ENCODE measurements at regions not wholly inside any gene's neighbourhood (a gene's known extent, or its start where the extent isn't known, plus 50 kb on each side); places are given as distances from the start of the nearest gene placed in this dataset.

DNA sequence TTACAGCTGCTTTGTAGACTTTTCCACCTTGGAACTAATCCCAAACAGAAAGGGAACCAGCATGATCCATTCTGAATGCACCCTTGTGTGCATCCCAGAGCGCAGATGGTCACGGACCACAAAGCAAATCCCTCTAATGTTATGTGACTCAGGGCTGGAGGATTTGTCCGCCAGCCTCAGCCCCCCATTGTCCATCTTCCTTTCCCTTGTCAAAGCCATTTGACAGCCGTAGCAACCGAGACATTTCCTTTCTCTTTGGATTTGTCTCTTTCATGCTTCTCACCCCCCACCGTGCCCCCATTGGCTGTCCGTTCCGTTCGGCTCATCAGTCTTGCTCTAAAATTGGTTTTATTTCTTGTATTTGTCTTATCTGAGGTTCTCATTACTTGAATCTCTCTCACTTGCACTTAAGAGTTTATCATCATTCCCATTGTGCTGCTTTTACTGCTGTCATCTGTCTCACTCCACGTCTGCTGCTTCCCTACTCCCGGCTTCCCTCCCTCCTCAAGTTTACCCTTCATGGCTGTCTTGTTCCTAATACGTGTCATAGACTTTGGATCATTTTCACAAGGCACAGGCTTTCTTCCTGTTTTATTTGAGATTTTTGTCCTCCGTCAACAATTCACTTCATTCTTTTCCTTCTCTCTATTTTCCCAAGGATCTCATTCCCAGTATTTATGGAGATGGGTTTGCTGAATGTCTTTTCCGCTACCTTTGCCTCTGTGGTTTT is 163.4 kb upstream of the ERCC4 start:
- TF ChIP-seq, protein P1, sequence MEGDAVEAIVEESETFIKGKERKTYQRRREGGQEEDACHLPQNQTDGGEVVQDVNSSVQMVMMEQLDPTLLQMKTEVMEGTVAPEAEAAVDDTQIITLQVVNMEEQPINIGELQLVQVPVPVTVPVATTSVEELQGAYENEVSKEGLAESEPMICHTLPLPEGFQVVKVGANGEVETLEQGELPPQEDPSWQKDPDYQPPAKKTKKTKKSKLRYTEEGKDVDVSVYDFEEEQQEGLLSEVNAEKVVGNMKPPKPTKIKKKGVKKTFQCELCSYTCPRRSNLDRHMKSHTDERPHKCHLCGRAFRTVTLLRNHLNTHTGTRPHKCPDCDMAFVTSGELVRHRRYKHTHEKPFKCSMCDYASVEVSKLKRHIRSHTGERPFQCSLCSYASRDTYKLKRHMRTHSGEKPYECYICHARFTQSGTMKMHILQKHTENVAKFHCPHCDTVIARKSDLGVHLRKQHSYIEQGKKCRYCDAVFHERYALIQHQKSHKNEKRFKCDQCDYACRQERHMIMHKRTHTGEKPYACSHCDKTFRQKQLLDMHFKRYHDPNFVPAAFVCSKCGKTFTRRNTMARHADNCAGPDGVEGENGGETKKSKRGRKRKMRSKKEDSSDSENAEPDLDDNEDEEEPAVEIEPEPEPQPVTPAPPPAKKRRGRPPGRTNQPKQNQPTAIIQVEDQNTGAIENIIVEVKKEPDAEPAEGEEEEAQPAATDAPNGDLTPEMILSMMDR (conservative IDR thresholded peaks at IDR 0.05): no peak
- no peak for TF ChIP-seq ZFX (IDR thresholded peaks at IDR 0.05)
- no peak overlapping the region for H3K27ac ChIP-seq

DNA sequence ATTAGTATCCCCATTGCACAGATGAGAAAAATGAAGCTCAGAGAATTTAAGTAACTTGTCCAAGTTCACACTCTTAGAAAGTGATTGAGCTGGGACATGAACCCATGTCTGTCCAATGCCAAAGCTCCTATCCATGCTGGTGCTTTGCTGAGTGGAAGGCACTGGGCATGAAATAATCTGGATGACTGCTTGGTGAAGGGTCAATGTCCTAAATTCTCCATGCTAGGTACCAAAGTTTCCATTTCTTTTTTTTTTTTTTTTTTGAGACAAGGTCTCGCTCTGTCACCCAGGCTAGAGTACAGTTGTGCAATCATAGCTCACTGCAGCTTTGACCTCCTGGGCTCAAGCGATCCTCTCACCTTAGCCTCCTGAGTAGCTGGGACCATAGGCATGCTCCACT is 153.6 kb upstream of the ERCC4 start:
- H3K27ac ChIP-seq: no peak overlapping the region
- no peak for TF ChIP-seq ZFX (IDR thresholded peaks at IDR 0.05)
- TF ChIP-seq, protein P1 (conservative IDR thresholded peaks at IDR 0.05): no peak

DNA sequence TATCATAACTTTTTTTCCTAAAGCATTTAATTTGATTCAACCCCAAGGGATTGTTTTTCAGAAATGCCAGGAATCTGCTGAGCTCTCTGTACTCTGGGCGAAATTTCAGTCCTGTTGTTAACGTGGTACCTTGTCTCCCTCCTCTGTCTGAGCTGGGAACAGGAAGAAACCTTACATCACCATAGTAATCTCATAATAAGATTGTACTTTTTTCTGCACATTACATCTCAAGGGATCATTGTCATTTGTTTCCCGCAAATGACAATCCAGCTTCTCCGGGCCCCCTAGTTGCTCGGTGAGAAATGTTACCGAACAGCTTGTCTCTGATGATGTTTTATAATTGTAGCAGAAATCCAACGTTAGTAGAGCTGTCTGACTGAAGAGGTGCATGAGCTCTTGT is 152.7 kb upstream of the ERCC4 start:
- TF ChIP-seq, protein P1 (conservative IDR thresholded peaks at IDR 0.05): peak; percentile 15; the same call in 1 of the 2 replicates
- no peak for TF ChIP-seq ZFX (IDR thresholded peaks at IDR 0.05)
- no peak overlapping the region for H3K27ac ChIP-seq

DNA sequence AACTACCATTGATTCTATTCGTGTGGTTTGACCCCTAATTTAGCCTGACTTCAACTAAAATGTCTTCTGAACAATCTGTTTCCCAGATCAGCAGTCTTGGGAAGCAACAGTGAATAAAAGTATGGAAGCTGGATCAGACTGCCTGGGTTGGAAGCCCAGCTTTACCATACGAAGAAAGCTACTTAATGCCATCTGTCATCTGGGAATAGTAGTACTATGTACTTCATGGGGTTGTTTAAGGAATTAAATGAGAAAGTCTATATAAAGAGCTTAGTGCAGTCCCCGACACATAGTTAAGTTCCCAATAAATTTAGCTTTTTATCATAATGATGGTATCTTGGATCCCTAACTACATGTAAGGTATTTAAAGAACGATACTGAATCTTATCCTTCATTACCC is 151.5 kb upstream of the ERCC4 start:
- TF ChIP-seq, protein P1 (conservative IDR thresholded peaks at IDR 0.05): no peak
- TF ChIP-seq ZFX (IDR thresholded peaks at IDR 0.05): no peak

DNA sequence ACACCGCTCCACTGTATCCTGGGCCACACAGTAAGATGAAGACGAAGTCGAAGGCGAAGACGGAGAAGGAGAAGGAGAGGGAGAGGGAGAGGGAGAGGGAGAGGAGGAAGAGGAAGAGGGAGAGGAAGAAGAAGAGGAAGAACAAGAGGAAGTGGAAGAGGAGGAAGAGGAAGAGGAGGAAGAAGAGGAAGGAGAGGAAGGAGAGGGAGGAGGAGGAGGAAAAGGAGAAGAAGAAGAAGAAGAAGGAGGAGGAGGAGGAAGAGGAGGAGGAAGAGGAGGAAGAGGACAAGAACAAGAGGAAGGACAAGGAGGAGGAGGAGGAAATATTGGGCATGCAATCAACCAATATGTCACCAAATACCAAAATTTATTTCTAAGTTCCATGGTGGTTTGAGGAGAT is 149.5 kb upstream of the ERCC4 start:
- H3K27ac ChIP-seq: no peak overlapping the region
- no peak for TF ChIP-seq ZFX (IDR thresholded peaks at IDR 0.05)
- TF ChIP-seq, protein P1 (conservative IDR thresholded peaks at IDR 0.05): no peak

More for the DNA sequence above, 151.5 kb upstream of the ERCC4 start:
- no peak overlapping the region for H3K27ac ChIP-seq

DNA sequence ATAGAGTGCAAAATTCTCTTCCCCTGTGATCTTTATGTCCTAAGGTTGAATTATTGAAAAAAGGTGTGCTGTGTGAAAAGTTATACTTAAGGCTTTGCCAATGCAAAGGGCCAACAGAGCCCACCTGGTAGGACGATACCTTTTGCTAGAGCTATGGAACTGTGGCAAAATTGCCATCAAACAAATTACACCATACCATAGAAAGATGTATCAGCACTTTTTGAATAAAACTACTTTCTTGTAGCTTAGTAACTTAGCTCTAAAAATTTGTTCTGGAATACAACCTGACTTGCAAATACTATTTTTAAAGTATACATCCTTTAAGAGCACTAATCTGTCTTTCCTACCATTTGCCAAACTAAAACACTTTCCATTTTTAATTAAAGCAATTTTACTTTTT is 147.2 kb upstream of the ERCC4 start:
- H3K27ac ChIP-seq: no peak overlapping the region
- TF ChIP-seq, protein P1 (conservative IDR thresholded peaks at IDR 0.05): no peak
- TF ChIP-seq ZFX (IDR thresholded peaks at IDR 0.05): no peak

DNA sequence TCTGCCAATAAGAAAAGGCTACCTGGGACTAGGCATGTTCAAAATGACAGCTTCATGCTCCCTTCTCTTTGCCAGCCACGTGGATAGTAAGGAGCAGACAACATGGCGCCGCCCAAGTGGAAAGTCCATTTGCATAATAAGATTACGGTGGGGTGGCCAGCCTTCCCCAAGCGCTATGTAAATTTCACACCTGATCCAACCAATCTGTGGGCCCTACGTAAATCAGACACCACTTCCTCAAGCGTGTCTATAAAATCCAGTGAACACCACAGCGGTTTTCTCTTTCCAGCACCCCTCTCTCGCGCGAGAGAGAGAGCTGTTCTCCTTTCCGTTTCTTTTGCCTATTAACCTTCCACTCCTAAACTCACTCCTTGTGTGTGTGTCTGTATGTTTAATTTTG is 140.3 kb upstream of the ERCC4 start:
- H3K27ac ChIP-seq: no peak overlapping the region
- no peak for TF ChIP-seq ZFX (IDR thresholded peaks at IDR 0.05)
- TF ChIP-seq, protein P1 (conservative IDR thresholded peaks at IDR 0.05): no peak
